GM12878 (cell line): ENCODE measurements at regions not wholly inside any gene's neighbourhood (a gene's known extent, or its start where the extent isn't known, plus 50 kb on each side); places are given as distances from the start of the nearest gene placed in this dataset.

Source experiments
- CEBPZ ChIP-seq: fragments of 150-350 bp; IDR thresholded peaks from 2 replicates; pipeline ENCODE4 v1.6.1; 2016; ENCODE audit warnings: low read depth, low read length
- CTCF ChIP-seq, 3 experiments: IDR thresholded peaks in 2 of 3; conservative IDR thresholded peaks in 1 of 3; 2 replicates each; pipeline ENCODE4 v1.5.1; 2011; ENCODE audit warnings: low read depth in 3 of 3, low read length in 3 of 3, mild to moderate bottlenecking in 3 of 3, control low read depth in 2 of 3, moderate library complexity in 2 of 3, inconsistent platforms in 1 of 3, mixed read lengths in 1 of 3; ENCODE audit not compliant: control insufficient read depth in 2 of 3, insufficient read depth in 1 of 3; ENCODE audit errors: extremely low read depth in 1 of 3
- ESRRA ChIP-seq: IDR thresholded peaks from 2 replicates; pipeline ENCODE4 v1.6.1; 2012; ENCODE audit warnings: mild to moderate bottlenecking, low read length, improper control_type of control experiment
- FOXK2 ChIP-seq: fragments of 450-650 bp; IDR thresholded peaks from 2 replicates; pipeline ENCODE4 v1.6.1; 2017; ENCODE audit warnings: mild to moderate bottlenecking, moderate library complexity
- HDAC2 ChIP-seq: fragments of 200-600 bp; sonication (generic); IDR thresholded peaks from 2 replicates; pipeline ENCODE4 v1.6.1; 2017
- HDAC6 ChIP-seq: fragments of 200-600 bp; sonication (generic); IDR thresholded peaks from one replicate; pipeline ENCODE4 v1.8.0; 2017; ENCODE audit warnings: antibody characterized with exemption; ENCODE audit not compliant: unreplicated experiment
- KAT2A ChIP-seq: conservative IDR thresholded peaks from 2 replicates; pipeline ENCODE4 v1.6.1; 2011; ENCODE audit warnings: low read depth, low read length; ENCODE audit not compliant: control insufficient read depth
- MLLT1 ChIP-seq: fragments of 450-650 bp; IDR thresholded peaks from 2 replicates; pipeline ENCODE4 v1.6.1; 2016; ENCODE audit warnings: mild to moderate bottlenecking
- MTA2 ChIP-seq: fragments of 450-650 bp; IDR thresholded peaks from 2 replicates; pipeline ENCODE4 v1.6.1; 2016; ENCODE audit warnings: low read depth, mild to moderate bottlenecking, moderate library complexity
- NFIC ChIP-seq: IDR thresholded peaks from 2 replicates; pipeline ENCODE4 v1.6.1; 2012; ENCODE audit warnings: low read depth, mild to moderate bottlenecking, inconsistent platforms, low read length, moderate library complexity
- RCOR1 ChIP-seq: conservative IDR thresholded peaks from 2 replicates; pipeline ENCODE4 v1.6.1; 2012; ENCODE audit warnings: low read depth, low read length, improper control_type of control experiment
- REST ChIP-seq: IDR thresholded peaks from 2 replicates; pipeline ENCODE4 v1.6.1; 2012; ENCODE audit warnings: mild to moderate bottlenecking, low read depth, low read length
- SIN3A ChIP-seq: IDR thresholded peaks from 2 replicates; pipeline ENCODE4 v1.6.1; 2012; ENCODE audit warnings: low read depth, low read length, improper control_type of control experiment
- USF1 ChIP-seq: IDR thresholded peaks from 2 replicates; pipeline ENCODE4 v1.6.1; 2011; ENCODE audit warnings: borderline replicate concordance, low read depth, mild to moderate bottlenecking, moderate library complexity, mixed read lengths, low read length; ENCODE audit not compliant: insufficient read depth; ENCODE audit errors: extremely low read length
- USF2 ChIP-seq: IDR thresholded peaks from 2 replicates; pipeline ENCODE4 v1.6.1; 2011; ENCODE audit warnings: low read depth, low read length, improper control_type of control experiment, borderline replicate concordance
- ZNF217 ChIP-seq: fragments of 450-650 bp; IDR thresholded peaks from 2 replicates; pipeline ENCODE4 v1.6.1; 2017; ENCODE audit warnings: antibody characterized with exemption, mild to moderate bottlenecking

GRCh38 chr6:37102299-37103168, 67.4 kb upstream of the PIM1 start (continued):
- TF ChIP-seq CEBPZ = no peak
- TF ChIP-seq HDAC6 = no peak
- no peak for TF ChIP-seq MTA2
- TF ChIP-seq ZNF217 = no peak
- TF ChIP-seq USF1 = no peak
- TF ChIP-seq RCOR1 = no peak
- TF ChIP-seq REST = no peak
- TF ChIP-seq USF2 = no peak
- TF ChIP-seq NFIC = no peak
- TF ChIP-seq HDAC2 = no peak
- no peak for TF ChIP-seq SIN3A
- no peak for TF ChIP-seq KAT2A
- TF ChIP-seq FOXK2 = no peak
- no peak for TF ChIP-seq MLLT1
- no peak for TF ChIP-seq ESRRA
- no peak for TF ChIP-seq CTCF (IDR thresholded peaks at IDR 0.05 in 2 of 3, conservative IDR thresholded peaks at IDR 0.05 in 1 of 3; ENCODE audit: control insufficient read depth in 2 of 3, extremely low read depth in 1 of 3, insufficient read depth in 1 of 3, low read depth in 3 of 3, low read length in 3 of 3)
